HuH-7.5 (cell line): ENCODE measurements at regions not wholly inside any gene's neighbourhood (a gene's known extent, or its start where the extent isn't known, plus 50 kb on each side); places are given as distances from the start of the nearest gene placed in this dataset.

Source experiments
- DNase-seq: peaks from one replicate; pipeline ENCODE4 v3.0.0; 2011; ENCODE audit warnings: low spot score

DNA sequence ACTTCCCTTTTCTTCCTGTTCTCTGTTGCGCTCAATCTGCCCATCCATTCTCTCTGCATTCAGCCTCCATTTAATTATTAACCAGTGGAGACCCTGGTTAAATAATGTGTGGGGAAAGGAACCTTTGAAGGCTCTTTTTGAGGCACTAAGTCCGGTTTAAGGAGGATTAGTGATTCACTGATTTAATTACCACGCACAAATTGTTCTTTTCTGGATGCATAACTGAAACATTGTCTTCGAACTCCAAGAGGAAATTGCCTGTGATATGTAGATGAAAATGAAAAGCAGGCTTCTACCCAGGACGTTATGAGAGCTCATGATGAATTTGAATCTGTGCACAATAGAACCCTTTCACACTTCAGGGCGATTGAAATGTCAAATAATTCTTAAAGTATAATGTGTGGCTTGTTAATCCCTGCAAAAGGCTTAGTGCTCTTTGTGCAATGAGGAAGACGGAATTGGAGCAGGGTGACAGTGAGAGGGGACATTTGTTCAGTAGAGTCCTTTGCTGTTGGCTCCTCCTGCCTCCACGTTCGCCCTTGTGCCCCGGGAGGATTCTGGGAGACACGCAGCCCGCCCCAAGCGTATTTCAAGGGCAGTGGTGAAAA, 51.1 kb upstream of the ZNF236 start:
- DNase-seq: no peak

DNA sequence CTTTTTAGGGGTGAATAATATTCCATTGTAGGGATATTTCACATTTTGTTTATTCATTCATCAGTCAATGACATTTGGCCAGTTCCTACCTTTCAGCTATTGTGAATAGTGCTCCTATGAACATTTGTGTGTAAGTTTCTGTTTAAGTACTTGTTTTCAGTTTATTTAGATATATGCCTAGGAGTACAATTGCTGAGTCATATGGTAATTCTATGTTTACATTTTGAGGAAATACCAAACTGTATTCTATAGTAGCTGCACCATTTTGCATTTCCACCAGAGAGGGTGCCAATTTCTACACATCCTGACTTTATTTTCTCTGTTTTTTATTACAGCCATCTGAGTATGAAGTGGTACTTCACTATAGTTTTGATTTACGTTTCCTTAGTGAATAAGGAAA, 54.4 kb upstream of the ZNF236 start:
- no peak for DNase-seq

DNA sequence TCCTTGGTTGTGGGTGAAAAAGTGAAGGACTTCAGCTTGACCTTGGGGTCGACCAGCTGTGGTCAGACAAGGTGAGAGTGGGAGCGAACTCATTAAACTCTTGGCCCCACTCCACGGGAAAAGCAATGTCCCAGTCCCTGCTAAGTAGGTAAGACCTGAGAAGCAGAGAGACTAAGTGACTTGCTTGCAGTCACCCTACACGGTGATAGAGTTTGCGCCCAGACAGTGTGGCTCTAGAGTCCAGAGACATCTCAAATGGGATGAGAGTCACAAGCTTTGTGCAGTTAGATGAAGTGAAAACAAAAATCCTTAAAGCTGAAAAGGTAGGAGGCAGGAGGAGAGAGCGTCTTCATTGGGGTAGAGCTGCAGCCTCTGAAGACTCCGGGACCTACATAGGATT, 55.9 kb upstream of the ZNF236 start:
- DNase-seq: no peak

DNA sequence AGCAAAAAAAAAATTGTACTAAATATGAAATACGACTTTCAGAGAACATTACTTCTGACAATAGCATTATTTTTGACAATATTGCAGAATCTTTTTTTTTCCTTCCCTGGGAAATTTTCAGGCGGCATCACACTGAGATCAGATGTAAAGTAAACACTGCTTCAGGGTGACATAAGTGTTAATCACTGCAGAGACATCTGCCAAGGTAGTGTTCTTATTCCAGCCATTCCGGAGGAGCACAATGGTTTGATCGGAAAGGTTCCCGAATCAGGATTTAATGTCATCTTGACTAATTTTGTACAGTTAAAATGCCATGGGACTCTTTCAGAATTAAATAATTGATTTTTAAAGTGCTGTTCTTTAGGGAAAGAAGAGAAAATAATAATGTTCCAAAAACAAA, 56.7 kb upstream of the ZNF236 start:
- no peak for DNase-seq

DNA sequence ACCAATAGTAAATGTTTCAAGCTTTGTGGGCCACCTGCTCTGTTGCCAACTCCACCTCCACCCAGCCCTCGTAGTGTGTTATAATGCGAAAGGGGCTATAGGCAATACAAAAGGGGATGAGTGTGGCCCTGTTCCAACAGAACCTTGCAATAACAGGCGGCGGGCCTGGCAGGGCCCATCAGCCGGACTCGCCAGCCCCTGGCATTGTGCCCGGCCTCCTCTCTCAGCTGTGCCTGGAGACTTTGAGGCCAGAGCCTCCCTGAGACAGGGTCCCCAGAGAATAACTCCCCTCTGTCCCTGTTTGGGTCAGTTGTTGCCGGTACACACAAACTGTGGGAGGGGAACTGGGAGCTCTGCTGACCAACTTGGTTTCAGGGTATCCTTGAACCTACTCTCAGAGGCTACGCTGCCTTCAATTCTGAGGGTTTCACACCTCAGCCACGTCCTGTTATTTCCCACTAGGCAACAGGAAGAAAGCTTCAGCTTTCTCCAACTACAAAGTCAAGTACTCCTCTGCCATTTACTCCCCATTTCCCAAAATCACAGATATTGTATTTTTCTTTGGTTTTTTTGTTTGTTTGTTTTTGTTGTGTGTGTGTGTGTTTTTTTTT, 58.0 kb upstream of the ZNF236 start:
- DNase-seq: no peak

DNA sequence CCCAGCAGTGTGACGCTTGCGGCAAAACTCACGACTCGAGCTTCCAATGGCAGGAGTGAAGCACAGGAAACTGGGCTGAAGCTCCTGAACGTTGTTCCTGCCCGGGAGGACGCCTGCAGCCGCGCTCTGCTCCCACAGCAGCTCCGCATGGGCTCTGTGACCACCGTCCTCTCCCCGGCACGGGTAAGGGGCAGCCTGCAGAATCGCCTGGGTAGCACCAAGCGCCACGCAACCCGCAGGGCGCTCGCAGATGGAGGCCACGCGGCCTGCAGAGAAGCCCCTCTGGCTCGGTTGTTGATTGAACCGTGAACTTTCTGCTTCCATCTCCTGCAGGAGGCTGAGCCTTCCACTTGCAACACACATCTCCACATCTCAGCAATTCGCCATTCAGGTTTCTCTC, 63.3 kb upstream of the ZNF236 start:
- DNase-seq: no peak

DNA sequence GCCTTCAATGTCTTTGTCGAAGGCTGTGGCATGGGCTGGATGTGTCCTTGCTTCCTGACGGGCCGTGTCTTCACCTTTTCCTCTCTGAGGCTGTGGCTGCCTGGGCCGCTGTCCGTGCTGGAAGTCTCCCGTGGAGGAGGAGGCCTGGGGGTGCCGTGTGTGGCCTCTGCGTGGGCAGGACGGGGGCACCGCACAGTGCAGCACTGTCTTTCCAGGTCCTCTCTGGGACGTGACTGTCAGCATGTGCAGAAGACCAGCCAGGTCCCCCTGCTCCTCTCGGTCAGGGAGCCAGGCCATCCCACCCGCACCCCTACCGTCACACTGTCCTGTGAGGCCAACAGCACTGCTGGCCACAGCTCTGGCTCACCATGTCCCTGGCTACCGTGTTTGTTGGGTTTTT, 64.4 kb upstream of the ZNF236 start:
- no peak for DNase-seq

DNA sequence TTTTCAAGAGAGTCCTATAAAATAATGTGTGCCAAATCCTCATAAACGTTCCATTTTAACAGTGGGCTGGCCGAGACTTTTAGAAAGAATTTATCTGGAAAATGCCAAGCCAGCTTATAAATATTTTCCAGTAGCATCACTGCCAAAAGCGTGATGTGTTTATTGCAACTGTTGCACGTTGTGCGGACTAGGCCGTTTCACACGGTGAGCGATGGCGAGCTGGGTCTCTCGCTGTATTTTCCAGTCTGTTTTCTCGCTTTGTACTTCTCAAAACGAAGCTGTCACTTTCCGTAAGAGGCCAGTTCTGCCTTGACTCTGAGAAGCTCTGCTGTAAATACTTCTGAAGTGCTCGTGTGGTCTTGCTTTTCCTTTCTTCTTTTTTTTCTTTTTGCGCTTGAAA, 65.0 kb upstream of the ZNF236 start:
- DNase-seq: no peak

DNA sequence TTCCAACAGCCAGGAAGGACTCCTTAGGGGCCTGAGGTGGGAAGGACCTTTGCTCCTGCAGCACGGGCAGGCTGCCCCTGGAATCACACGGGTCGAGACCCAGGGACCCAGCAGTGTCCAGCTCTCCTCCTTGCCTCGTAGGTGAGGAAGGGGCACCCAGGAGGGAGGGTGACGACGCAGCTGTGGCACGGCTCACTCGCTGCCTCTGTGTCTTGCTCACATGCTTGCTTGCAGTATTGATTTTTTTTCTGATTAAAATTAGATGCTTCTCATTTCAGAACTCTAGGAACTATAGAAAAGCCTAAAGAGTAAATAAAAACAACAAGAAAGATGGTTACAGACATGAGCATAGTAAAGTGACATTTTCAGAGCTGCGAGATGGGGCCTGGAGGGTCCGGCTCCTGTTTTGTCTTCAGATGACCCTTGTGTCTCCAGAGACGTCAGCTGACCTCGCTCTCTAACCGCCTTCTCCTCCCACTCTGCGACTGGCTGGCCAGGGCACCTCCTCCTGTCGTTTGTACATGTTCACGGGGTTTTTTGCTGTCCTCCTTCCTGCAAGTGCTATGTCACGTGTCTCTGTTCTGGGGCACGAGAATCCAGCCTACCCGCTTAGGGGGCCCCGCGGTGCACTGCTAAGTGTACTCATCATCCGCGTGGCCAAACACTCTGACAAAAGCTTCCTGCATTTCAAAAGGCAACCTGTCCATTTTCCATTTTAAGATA, 65.7 kb upstream of the ZNF236 start:
- no peak for DNase-seq

DNA sequence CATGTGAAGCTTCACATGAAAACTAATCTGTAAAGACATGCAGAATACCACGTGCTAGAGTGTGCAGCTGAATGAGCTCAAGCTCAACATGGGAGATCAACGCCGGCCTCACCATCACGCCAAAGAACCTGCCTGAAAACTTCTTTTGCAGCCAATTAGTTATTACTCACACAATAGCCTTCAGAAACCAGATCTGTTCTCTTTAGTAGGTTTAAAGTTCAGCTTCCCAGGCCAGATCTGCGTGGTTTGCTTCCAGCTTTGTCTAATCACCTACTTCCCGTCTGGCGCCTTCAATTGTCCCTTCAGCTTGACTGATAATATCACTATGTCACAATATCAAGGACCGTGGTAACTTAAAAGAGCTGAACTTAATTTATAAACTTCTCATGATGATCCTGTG, 68.0 kb upstream of the ZNF236 start:
- DNase-seq: no peak

DNA sequence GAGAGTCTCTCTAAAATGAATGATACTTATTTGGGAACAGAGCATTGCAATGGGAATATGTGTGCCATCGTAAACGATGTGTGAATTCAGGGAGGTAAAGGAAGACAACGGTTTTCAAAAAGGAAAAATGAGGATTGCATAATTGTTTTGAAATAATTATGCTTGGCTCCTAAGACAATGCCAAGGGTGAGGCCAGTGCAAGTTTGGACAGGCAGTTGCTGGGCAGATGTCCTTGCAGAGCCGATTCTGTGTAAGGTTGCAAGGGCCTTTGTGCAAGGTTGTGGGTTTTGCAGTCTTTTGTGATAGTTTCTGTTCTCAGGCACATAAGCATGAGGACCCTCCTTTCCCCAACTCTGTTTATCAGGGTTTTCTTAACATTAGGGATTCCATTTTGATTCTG, 70.0 kb upstream of the ZNF236 start:
- DNase-seq: no peak

DNA sequence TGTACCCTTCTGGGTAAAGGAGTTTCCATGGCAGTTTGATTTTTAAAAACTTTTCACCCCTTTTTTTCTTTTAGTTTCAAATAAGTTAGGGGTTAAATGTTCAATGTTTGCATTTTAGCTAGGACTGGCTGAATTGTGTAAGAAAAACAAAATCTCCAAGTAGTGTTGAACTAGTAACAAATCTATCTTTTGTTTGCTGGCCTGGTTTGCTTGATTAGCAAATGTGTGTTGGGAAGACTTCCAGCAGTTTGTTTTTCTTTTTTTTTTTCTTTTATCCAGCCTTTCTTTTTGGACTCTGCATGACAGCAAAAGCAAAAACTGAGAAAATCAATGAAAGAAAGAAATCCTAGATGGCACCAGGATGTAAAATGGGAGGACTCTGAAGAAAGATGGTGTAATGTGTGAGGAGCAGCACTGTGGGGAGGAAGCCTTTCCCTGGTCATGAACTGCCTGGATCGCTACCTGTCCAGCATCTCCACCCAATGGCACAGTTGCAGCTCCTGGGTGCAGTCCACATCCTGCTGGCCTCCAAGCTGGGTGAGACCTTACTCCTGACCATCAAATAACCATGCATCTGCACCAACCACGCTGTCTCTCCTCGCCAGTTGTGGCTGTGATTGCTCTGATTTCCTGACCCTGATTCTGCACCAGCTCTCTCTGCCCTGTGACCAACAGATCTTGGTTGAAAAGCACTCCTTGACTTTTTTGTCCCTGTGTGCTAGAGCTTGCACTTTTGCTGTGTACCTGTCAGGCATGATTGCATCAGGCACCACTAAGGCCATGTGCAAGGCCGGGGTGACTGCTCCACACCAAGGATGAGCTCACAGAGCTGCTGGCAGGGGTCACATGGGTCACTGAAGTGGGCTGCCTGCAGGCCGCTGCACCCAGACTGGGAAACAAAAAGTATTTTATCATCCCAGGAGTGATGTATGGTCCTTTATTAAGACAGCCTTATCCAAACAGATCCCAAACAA, 71.2 kb upstream of the ZNF236 start:
- DNase-seq: no peak

DNA sequence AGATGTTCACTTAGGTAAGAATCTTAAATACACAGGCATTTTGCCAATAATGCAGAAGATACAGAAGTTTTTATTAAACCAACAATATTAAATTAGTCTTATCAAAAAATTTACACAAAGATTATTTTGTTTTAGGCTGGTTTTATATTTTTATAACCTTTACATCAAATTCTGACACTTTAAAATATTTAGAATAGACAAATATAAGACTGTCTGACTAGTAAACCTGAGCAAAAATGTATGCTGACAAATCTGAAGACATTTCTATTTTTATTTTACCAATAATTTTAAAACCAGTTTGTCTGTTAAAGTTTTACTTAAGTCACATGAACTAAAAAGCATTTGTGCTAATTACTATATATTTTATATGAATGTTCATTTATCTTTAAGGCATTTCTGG, 72.1 kb upstream of the ZNF236 start:
- no peak for DNase-seq

DNA sequence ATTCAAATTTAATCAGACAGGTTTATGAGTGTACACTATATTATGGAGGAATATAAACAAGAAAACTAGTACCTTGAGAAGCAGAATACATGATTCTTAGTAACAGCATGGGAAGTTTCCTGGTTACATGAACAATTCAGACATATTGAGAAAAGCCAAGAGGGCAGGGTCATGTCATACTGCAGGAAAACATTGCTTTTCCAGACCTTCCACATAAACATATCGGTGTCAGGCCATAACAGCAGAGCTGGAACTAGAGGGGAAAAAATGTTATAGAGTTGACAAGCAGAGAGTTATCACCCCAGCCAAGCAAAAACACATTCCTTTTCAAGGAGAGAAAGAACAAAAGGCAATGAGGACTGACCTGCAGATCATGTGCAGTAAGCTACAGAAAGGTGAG, 74.7 kb upstream of the ZNF236 start:
- DNase-seq: no peak

DNA sequence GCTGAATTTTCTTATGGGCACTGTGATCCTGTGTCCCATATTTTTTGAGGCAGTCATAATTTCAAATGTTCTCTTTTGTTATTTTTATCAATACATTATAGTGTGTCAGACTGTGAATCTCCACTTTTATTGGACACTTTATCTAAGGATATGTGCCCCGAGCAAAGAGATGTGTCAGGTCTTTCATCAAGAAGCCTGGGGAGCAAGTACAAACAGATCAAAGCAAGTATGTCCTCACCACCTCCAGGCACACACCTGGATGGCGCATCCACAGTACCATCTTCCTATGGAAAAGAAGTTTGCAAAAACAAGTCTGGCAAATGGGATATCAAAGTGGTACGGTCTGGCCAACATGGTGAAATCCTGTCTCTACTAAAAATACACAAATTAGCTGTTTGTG, 81.0 kb upstream of the ZNF236 start:
- no peak for DNase-seq

DNA sequence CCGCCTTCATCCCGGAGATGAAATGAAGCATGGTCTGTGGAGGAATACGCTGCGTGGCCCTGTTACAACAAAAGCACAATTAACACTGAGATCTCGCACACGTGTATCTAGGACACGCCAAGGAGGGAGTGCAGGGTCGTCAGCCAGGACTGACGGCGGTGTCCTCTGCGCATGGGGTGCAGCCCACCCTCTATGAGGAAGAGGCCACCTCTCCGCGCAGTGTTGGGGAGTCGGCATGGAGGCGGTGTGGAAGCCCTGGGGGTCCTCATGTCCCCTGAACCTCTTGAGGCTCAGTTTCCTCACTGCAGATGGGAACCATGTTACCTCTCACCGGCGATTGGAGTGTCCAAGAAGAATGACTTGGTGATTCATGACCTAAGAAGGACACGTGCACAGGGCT, 86.0 kb upstream of the ZNF236 start:
- DNase-seq: no peak

DNA sequence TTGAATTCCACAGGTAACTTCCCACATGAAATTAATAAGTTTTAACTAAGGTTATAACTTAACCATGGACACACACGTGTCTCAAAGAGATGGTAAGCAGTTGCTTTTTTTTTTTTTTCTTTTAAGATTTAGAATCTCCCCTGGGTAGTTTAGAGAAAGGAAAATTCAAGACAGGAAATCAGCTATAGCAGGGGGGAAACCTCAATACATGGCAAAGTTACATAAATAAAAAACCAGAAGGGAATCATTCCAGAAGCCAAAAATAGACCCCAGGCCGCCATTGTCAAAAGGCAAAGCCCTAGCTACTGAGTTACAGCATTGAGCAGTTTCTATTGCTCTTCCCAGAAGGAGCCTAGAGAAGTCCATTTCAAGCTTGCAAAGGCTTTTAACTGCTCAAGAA, 91.5 kb upstream of the ZNF236 start:
- DNase-seq: no peak

DNA sequence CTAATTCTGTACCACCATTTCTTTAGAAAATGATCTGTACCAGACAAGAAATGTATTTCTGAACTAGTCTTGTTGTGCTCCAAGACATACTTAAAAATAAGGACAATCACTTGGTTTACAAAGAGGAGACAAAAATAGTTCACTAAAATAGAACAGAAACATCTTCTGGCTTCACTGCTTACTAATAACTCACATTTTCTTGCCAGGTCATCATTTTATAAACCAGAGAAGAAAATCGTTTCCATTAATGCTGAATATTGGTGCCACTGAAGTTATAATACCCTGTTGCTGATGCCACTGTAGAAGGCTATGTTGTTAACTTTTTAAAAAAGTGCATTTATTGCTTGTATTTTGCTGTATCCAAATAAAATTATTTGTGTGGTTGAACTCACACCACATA, 94.8 kb upstream of the ZNF236 start:
- no peak for DNase-seq

DNA sequence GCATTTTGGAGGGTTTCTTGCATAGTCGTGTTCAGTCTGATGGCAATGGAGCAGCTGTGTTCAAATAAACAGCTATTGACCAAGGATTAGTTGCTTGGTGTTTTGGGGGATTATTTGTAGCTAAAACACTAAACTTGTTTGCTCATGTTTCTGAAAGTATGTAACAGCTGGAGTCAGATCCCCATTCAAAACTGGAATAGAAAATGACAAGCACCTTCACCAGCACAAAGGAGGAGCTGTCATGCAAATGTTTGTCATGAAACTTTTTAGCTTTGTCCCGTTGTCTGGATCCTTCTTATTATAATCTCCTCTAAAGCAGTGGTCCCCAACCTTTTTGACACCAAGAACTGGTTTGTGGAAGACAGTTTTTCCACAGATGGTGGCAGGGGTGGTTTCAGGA, 96.9 kb upstream of the ZNF236 start:
- no peak for DNase-seq

DNA sequence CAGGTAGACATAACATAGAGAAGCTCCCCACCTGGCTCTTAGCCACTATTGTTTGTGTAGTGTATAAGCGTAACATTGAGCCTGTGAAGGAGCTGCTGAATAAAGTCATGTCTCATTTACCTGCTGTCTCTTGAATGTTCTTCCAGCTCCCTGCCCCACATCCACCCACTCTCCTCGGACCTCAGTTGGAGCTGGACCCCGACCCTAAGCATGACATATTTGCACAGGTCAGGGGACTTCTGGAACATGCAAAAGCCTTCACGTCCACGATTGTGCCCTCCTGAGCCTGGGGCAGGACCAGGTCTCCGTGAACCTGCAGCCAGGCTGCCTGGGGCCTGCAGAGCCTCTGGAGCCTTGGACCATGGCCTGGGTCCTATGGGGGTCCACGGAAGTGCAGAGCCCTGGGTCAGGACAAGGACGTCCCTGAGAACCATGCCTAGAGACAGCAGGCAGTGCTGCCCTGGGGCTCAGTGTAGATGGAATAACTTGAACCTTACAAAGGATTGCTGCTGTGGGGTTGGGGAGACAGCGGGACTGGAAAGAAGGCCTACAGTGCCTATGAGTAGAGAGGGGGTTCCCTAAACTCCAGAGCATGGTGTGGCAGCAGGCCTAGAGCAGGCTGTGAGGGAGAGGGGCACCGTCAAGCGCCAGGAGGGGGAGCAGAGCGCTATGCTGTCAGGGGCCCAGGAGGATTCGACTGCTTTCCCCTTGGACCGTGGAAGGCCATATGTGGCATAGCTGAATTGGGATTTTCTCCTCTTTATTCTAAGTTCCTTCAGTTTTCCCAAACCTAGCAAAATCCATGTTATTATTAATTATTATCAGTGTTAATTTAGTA, 99.9 kb upstream of the ZNF236 start:
- DNase-seq: no peak

DNA sequence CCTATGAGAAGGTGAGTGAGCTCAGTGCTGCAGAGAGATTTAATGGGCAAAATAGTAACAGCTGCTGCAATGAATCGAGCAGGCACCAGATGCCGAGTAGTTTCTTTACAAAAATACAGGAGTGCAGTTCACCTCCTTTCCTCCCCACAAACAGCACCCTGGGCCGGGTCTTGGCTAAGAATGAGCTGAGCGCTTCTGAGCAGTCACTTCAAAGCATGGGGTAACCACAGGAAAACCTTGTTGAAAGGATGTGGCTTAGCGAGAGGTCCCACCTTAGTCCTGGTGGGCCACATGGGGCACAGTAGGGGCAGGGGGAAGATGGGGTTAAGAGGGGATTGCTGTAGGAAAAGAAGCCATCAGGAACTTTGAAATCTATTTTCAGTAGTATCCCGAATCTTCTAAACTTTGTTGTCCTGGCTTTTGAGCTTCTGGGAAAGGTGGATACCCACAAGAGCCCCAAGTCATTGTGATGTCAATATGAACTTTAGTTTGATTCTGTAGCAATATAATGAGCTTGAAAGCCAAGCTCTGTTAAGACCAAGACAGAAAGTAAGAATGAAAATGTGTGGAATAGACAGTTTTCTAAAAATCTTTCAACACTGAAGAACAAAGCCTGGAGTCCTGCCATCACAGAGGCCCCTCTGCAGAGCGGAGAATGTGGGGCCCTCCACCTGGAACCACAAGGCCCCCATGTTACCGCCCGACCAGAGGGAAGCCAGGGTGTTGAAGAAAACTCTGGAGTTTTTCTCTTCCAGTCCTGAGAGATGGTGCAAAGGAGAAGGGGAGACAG, 101.0 kb upstream of the ZNF236 start:
- DNase-seq: no peak
